H1 (cell line): ENCODE measurements at regions not wholly inside any gene's neighbourhood (a gene's known extent, or its start where the extent isn't known, plus 50 kb on each side); places are given as distances from the start of the nearest gene placed in this dataset.

Source experiments
- CBX8 ChIP-seq: fragments of 300-800, 300-1000 bp; sonication (generic); IDR thresholded peaks from 2 replicates; pipeline ENCODE4 v1.7.1; 2016; ENCODE audit warnings: low read depth, low read length, borderline replicate concordance
- CTBP2 ChIP-seq: IDR thresholded peaks from 2 replicates; pipeline ENCODE4 v1.7.0; 2011; ENCODE audit warnings: borderline replicate concordance, mild to moderate bottlenecking, moderate library complexity, mixed read lengths, low read length; ENCODE audit not compliant: insufficient read depth, insufficient read length
- HDAC2 ChIP-seq, 2 experiments: fragments of 300-600 bp in 1 of 2; sonication (generic) in 1 of 2; IDR thresholded peaks; 2 replicates each; pipeline ENCODE4 v1.6.1; 2011 to 2012; ENCODE audit warnings: low read depth in 2 of 2, low read length in 2 of 2, mild to moderate bottlenecking in 2 of 2, moderate library complexity in 2 of 2, borderline replicate concordance in 1 of 2, inconsistent platforms in 1 of 2
- KDM1A ChIP-seq: fragments of 200-600, 300-600 bp; sonication (generic); IDR thresholded peaks from 2 replicates; pipeline ENCODE4 v1.7.1; 2016; ENCODE audit warnings: mild to moderate bottlenecking, low read length, borderline replicate concordance
- RFX5 ChIP-seq: IDR thresholded peaks from 2 replicates; pipeline ENCODE4 v1.6.1; 2011; ENCODE audit warnings: low read depth, low read length, improper control_type of control experiment, borderline replicate concordance
- SIRT6 ChIP-seq: IDR thresholded peaks from one replicate; pipeline ENCODE4 v1.7.1; 2012; ENCODE audit warnings: low read length, inconsistent platforms
- USF2 ChIP-seq: IDR thresholded peaks from 2 replicates; pipeline ENCODE4 v1.6.1; 2011; ENCODE audit warnings: low read length, improper control_type of control experiment
- TF ChIP-seq, protein P1 (sequence below): fragments of 300-600 bp; sonication (generic); IDR thresholded peaks from 2 replicates; pipeline ENCODE4 v1.7.1; 2012; ENCODE audit warnings: low read length, moderate library complexity, mild to moderate bottlenecking, inconsistent platforms; ENCODE audit not compliant: insufficient replicate concordance

DNA sequence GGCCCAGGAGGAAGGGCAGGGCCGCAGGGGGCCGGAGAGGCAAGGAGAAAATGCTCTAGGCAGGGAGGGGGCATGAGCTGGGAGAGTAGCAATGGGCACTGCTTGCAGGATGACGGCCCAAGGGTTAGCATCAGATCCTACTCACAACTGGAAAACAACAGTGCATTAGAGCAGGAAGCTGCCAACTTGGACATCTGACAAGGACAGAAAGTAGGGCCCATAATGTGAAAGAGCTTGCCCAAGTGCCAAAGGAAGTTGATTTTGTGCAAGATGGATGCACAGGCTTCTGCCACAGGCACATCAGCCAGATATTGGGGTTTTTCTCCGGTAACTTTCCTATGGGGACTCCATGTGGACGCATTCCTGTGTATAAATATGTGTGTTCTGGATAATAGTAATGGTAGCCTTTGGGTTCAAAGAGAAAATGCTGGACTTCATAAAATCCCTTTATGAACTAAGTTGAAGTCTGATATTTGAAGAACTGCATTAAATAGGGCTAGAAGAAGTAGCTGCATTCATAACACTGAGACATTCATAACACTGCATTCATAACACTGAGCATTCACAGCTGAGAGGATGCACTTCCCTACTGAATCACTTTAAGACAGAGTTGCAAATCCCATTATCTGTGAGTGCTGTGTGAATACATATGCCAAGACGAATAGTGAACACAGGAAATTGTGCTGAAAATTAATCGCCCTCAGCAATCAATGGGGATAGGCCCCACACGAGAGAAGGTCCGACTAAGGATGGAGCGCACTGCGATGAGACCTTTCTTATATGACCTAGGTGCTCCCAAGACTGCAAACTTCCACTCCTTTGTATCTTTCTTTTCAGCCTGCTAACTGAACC is 235.6 kb upstream of the PRDM1 start (continued):
- TF ChIP-seq, protein P1, sequence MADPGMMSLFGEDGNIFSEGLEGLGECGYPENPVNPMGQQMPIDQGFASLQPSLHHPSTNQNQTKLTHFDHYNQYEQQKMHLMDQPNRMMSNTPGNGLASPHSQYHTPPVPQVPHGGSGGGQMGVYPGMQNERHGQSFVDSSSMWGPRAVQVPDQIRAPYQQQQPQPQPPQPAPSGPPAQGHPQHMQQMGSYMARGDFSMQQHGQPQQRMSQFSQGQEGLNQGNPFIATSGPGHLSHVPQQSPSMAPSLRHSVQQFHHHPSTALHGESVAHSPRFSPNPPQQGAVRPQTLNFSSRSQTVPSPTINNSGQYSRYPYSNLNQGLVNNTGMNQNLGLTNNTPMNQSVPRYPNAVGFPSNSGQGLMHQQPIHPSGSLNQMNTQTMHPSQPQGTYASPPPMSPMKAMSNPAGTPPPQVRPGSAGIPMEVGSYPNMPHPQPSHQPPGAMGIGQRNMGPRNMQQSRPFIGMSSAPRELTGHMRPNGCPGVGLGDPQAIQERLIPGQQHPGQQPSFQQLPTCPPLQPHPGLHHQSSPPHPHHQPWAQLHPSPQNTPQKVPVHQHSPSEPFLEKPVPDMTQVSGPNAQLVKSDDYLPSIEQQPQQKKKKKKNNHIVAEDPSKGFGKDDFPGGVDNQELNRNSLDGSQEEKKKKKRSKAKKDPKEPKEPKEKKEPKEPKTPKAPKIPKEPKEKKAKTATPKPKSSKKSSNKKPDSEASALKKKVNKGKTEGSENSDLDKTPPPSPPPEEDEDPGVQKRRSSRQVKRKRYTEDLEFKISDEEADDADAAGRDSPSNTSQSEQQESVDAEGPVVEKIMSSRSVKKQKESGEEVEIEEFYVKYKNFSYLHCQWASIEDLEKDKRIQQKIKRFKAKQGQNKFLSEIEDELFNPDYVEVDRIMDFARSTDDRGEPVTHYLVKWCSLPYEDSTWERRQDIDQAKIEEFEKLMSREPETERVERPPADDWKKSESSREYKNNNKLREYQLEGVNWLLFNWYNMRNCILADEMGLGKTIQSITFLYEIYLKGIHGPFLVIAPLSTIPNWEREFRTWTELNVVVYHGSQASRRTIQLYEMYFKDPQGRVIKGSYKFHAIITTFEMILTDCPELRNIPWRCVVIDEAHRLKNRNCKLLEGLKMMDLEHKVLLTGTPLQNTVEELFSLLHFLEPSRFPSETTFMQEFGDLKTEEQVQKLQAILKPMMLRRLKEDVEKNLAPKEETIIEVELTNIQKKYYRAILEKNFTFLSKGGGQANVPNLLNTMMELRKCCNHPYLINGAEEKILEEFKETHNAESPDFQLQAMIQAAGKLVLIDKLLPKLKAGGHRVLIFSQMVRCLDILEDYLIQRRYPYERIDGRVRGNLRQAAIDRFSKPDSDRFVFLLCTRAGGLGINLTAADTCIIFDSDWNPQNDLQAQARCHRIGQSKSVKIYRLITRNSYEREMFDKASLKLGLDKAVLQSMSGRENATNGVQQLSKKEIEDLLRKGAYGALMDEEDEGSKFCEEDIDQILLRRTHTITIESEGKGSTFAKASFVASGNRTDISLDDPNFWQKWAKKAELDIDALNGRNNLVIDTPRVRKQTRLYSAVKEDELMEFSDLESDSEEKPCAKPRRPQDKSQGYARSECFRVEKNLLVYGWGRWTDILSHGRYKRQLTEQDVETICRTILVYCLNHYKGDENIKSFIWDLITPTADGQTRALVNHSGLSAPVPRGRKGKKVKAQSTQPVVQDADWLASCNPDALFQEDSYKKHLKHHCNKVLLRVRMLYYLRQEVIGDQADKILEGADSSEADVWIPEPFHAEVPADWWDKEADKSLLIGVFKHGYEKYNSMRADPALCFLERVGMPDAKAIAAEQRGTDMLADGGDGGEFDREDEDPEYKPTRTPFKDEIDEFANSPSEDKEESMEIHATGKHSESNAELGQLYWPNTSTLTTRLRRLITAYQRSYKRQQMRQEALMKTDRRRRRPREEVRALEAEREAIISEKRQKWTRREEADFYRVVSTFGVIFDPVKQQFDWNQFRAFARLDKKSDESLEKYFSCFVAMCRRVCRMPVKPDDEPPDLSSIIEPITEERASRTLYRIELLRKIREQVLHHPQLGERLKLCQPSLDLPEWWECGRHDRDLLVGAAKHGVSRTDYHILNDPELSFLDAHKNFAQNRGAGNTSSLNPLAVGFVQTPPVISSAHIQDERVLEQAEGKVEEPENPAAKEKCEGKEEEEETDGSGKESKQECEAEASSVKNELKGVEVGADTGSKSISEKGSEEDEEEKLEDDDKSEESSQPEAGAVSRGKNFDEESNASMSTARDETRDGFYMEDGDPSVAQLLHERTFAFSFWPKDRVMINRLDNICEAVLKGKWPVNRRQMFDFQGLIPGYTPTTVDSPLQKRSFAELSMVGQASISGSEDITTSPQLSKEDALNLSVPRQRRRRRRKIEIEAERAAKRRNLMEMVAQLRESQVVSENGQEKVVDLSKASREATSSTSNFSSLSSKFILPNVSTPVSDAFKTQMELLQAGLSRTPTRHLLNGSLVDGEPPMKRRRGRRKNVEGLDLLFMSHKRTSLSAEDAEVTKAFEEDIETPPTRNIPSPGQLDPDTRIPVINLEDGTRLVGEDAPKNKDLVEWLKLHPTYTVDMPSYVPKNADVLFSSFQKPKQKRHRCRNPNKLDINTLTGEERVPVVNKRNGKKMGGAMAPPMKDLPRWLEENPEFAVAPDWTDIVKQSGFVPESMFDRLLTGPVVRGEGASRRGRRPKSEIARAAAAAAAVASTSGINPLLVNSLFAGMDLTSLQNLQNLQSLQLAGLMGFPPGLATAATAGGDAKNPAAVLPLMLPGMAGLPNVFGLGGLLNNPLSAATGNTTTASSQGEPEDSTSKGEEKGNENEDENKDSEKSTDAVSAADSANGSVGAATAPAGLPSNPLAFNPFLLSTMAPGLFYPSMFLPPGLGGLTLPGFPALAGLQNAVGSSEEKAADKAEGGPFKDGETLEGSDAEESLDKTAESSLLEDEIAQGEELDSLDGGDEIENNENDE: no peak
- no peak for TF ChIP-seq CBX8
- no peak for TF ChIP-seq RFX5
- no peak for TF ChIP-seq USF2
- TF ChIP-seq HDAC2 (IDR thresholded peaks at IDR 0.05; ENCODE audit: borderline replicate concordance in 1 of 2, low read depth in 2 of 2, low read length in 2 of 2): no peak
- TF ChIP-seq SIRT6: no peak
- TF ChIP-seq KDM1A: no peak
- TF ChIP-seq CTBP2: no peak
